ENCODE measurements at regions not wholly inside any gene's neighbourhood (a gene's known extent, or its start where the extent isn't known, plus 50 kb on each side); places are given as distances from the start of the nearest gene placed in this dataset.

DNA sequence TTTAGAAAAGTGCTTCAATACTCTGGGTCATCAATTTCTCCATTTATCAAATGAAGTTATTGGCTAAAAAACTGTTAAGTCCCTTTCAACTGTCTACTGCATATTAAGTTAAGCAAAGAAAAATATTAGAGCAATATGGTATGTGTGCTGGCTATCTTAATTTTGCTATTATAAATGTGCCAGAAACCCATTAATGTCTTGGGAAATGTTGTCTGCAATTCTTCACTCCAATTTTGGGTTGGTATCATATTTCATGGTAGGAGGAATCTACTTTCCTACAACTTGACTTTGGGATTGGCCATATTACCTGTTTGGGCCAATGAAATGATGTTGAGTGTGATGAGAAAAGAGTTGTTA lies 1063.9 kb downstream of the PLA2G4A start:
- Histone ChIP-seq H3K9ac (ENCODE audit: low read length) (no peak overlapping the region), H3K4me2 (ENCODE audit: low read length) (no peak overlapping the region), H3K27me3 (ENCODE audit: insufficient read depth, low read depth, low read length) (no peaks in the 10 kb centered on the region), H2AFZ (ENCODE audit: low read depth, low read length) (no peak overlapping the region), H3K9me2 (ENCODE audit: insufficient read depth, low read length) (no peaks in the 10 kb centered on the region), H3K9me3 (ENCODE audit: low read length) (no peaks in the 10 kb centered on the region), H3K36me3 (ENCODE audit: insufficient read depth, low read length) (no peaks in the 10 kb centered on the region), H3K27ac (ENCODE audit: low read length) (no peak overlapping the region), H3F3A (ENCODE audit: insufficient read depth, low read length, poor library complexity, severe bottlenecking) (peaks cover 4% of the 10 kb centered on the region), H3K79me2 (replicated peaks; ENCODE audit: insufficient read depth, low read length) (no peaks in the 10 kb centered on the region), H3K4me3 (ENCODE audit: low read length) (no peak overlapping the region), H4K20me1 (ENCODE audit: insufficient read depth) (no peaks in the 10 kb centered on the region)
- TF ChIP-seq MXI1 (conservative IDR thresholded peaks at IDR 0.05; ENCODE audit: poor library complexity, severe bottlenecking) (no peak), TAF1 (IDR thresholded peaks at IDR 0.05; ENCODE audit: low read depth) (no peak), POLR2AphosphoS5 (IDR thresholded peaks at IDR 0.05) (no peak), RAD21 (conservative IDR thresholded peaks at IDR 0.05) (no peak), SMC3 (conservative IDR thresholded peaks at IDR 0.05; ENCODE audit: poor library complexity) (no peak), EP300 (conservative IDR thresholded peaks at IDR 0.05; ENCODE audit: poor library complexity, severe bottlenecking) (no peak), EZH2 (IDR thresholded peaks at IDR 0.05; ENCODE audit: borderline replicate concordance, insufficient read depth, low read length, poor library complexity, severe bottlenecking) (no peak)
- TF ChIP-seq, protein P1, sequence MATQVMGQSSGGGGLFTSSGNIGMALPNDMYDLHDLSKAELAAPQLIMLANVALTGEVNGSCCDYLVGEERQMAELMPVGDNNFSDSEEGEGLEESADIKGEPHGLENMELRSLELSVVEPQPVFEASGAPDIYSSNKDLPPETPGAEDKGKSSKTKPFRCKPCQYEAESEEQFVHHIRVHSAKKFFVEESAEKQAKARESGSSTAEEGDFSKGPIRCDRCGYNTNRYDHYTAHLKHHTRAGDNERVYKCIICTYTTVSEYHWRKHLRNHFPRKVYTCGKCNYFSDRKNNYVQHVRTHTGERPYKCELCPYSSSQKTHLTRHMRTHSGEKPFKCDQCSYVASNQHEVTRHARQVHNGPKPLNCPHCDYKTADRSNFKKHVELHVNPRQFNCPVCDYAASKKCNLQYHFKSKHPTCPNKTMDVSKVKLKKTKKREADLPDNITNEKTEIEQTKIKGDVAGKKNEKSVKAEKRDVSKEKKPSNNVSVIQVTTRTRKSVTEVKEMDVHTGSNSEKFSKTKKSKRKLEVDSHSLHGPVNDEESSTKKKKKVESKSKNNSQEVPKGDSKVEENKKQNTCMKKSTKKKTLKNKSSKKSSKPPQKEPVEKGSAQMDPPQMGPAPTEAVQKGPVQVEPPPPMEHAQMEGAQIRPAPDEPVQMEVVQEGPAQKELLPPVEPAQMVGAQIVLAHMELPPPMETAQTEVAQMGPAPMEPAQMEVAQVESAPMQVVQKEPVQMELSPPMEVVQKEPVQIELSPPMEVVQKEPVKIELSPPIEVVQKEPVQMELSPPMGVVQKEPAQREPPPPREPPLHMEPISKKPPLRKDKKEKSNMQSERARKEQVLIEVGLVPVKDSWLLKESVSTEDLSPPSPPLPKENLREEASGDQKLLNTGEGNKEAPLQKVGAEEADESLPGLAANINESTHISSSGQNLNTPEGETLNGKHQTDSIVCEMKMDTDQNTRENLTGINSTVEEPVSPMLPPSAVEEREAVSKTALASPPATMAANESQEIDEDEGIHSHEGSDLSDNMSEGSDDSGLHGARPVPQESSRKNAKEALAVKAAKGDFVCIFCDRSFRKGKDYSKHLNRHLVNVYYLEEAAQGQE (IDR thresholded peaks at IDR 0.05; ENCODE audit: borderline replicate concordance) = no peak
- TF ChIP-seq, protein P2, sequence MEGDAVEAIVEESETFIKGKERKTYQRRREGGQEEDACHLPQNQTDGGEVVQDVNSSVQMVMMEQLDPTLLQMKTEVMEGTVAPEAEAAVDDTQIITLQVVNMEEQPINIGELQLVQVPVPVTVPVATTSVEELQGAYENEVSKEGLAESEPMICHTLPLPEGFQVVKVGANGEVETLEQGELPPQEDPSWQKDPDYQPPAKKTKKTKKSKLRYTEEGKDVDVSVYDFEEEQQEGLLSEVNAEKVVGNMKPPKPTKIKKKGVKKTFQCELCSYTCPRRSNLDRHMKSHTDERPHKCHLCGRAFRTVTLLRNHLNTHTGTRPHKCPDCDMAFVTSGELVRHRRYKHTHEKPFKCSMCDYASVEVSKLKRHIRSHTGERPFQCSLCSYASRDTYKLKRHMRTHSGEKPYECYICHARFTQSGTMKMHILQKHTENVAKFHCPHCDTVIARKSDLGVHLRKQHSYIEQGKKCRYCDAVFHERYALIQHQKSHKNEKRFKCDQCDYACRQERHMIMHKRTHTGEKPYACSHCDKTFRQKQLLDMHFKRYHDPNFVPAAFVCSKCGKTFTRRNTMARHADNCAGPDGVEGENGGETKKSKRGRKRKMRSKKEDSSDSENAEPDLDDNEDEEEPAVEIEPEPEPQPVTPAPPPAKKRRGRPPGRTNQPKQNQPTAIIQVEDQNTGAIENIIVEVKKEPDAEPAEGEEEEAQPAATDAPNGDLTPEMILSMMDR (IDR thresholded peaks at IDR 0.05; ENCODE audit: poor library complexity, severe bottlenecking) = no peak

DNA sequence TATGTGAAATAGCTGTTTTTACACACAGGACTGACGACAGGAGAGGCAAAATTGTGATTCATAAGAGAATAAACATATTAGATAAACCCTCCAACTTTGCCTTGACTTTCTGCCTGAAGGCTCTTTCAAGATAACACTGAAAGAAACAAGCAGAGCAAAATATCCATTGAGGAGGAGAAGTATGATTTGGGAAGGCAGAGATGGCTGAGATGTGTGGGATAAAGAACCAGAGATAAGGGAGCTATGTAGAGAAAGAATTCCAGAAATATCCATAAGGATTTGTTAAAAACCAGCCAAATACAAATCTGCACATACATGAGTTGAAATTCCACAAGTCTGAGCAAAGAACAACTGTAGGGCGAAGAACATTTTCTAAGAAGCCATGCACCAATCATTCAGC lies 1064.7 kb downstream of the PLA2G4A start:
- Histone ChIP-seq H3K27me3 (ENCODE audit: insufficient read depth, low read depth, low read length) (no peaks in the 10 kb centered on the region), H4K20me1 (ENCODE audit: insufficient read depth) (no peaks in the 10 kb centered on the region), H3K9me2 (ENCODE audit: insufficient read depth, low read length) (no peaks in the 10 kb centered on the region), H3F3A (ENCODE audit: insufficient read depth, low read length, poor library complexity, severe bottlenecking) (peaks cover 4% of the 10 kb centered on the region), H3K27ac (ENCODE audit: low read length) (no peak overlapping the region), H3K9ac (ENCODE audit: low read length) (no peak overlapping the region), H3K79me2 (replicated peaks; ENCODE audit: insufficient read depth, low read length) (no peaks in the 10 kb centered on the region), H2AFZ (ENCODE audit: low read depth, low read length) (no peak overlapping the region), H3K9me3 (ENCODE audit: low read length) (no peaks in the 10 kb centered on the region), H3K4me3 (ENCODE audit: low read length) (no peak overlapping the region), H3K36me3 (ENCODE audit: insufficient read depth, low read length) (no peaks in the 10 kb centered on the region), H3K4me2 (ENCODE audit: low read length) (no peak overlapping the region)
- no peak for TF ChIP-seq EZH2 (IDR thresholded peaks at IDR 0.05; ENCODE audit: borderline replicate concordance, insufficient read depth, low read length, poor library complexity, severe bottlenecking)
- TF ChIP-seq, protein P2 (IDR thresholded peaks at IDR 0.05; ENCODE audit: poor library complexity, severe bottlenecking) = no peak
- TF ChIP-seq SMC3 (conservative IDR thresholded peaks at IDR 0.05; ENCODE audit: poor library complexity) = no peak
- no peak for TF ChIP-seq MXI1 (conservative IDR thresholded peaks at IDR 0.05; ENCODE audit: poor library complexity, severe bottlenecking)
- TF ChIP-seq TAF1 (IDR thresholded peaks at IDR 0.05; ENCODE audit: low read depth) = no peak
